ENCODE measurements at regions not wholly inside any gene's neighbourhood (a gene's known extent, or its start where the extent isn't known, plus 50 kb on each side); places are given as distances from the start of the nearest gene placed in this dataset.

DNA sequence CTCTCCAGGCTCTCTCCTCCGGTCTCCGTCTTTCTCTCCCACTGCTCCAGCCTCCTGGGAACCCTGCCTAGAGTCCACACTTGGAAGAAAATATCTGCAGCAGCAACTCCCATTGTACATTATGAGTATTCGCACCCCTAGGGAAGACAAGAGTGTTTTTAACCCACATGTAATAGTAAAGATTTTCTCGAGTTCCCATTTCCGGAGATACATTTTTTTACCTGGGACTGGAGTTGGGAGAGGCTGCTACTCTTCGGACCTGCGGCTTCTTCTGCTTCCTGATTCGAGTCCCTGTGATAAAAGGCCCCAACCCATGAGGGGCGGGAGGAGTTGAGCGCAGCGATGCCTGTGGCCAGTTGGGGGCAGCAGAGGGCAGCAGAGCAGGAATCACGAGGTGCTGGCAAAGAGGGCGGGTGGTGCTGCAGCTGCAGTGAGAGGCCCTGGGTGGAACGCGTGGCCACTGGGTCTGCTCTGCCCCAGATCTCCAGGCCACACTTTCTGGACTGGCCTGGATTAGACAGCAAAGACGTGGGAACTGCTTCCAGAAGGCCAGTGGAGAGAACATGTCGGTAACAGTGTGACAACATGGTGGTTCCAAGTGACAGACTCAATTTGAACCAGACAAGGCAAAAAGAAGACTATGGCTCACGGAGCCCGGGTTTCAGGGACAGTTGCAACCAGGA is 221.0 kb upstream of the CSF3R start:
- H3K9me3 ChIP-seq (ENCODE audit: insufficient read depth, low read length), result no peaks in the 10 kb centered on the region
- peak overlapping the region; percentile 89; the same call in 1 of the 2 replicates for H2AFZ ChIP-seq (ENCODE audit: low read depth, low read length)
- H3K36me3 ChIP-seq (replicated peaks; ENCODE audit: low read depth, low read length), result no peaks in the 10 kb centered on the region
- H3K27ac ChIP-seq (ENCODE audit: low read length), result no peak overlapping the region
- peaks cover 3% of the 10 kb centered on the region; the same call in 1 of the 2 replicates for H3K4me1 ChIP-seq (ENCODE audit: low read length)
- H3K4me2 ChIP-seq (ENCODE audit: low read length), result peak overlapping the region; percentile 62
- H3K79me2 ChIP-seq (ENCODE audit: low read length), result no peaks in the 10 kb centered on the region
- H3K27me3 ChIP-seq (ENCODE audit: low read depth, low read length), result peaks cover 3% of the 10 kb centered on the region; the same call in 1 of the 2 replicates
- no peak overlapping the region for H3K4me3 ChIP-seq (ENCODE audit: low read length)
- no peak overlapping the region for H3K9ac ChIP-seq (ENCODE audit: low read length)
- no peaks in the 10 kb centered on the region for H4K20me1 ChIP-seq (ENCODE audit: insufficient read depth, low read length)
- no peak for TF ChIP-seq EZH2phosphoT487 (IDR thresholded peaks at IDR 0.05; ENCODE audit: low read depth)
- TF ChIP-seq, protein P1, sequence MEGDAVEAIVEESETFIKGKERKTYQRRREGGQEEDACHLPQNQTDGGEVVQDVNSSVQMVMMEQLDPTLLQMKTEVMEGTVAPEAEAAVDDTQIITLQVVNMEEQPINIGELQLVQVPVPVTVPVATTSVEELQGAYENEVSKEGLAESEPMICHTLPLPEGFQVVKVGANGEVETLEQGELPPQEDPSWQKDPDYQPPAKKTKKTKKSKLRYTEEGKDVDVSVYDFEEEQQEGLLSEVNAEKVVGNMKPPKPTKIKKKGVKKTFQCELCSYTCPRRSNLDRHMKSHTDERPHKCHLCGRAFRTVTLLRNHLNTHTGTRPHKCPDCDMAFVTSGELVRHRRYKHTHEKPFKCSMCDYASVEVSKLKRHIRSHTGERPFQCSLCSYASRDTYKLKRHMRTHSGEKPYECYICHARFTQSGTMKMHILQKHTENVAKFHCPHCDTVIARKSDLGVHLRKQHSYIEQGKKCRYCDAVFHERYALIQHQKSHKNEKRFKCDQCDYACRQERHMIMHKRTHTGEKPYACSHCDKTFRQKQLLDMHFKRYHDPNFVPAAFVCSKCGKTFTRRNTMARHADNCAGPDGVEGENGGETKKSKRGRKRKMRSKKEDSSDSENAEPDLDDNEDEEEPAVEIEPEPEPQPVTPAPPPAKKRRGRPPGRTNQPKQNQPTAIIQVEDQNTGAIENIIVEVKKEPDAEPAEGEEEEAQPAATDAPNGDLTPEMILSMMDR (IDR thresholded peaks at IDR 0.05; ENCODE audit: low read depth, low read length), result peak; percentile 72

DNA sequence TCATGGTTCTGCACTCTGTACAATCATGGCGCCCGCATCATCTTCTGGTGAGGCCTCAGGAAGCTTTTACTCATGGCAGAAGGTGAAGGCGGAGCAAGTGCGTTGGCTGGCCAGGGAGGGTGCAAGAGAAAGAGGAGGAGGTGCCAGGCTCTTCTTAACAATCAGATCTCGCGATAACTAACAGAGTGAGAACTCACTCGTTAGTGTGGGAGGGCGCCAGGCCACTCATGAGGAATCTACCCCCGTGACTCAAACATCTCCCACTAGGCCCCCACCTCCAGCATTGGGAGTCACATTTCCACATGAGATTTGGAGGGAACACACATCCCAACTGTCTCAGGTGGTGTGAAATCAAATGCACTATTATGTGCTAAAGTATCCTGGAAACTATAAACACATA is 220.2 kb upstream of the CSF3R start:
- no peak overlapping the region for H3K4me2 ChIP-seq (ENCODE audit: low read length)
- H2AFZ ChIP-seq (ENCODE audit: low read depth, low read length), result no peak overlapping the region
- peaks cover 6% of the 10 kb centered on the region; the same call in 1 of the 2 replicates for H3K27me3 ChIP-seq (ENCODE audit: low read depth, low read length)
- H3K9me3 ChIP-seq (ENCODE audit: insufficient read depth, low read length), result no peaks in the 10 kb centered on the region
- peaks cover 3% of the 10 kb centered on the region; the same call in 1 of the 2 replicates for H3K4me1 ChIP-seq (ENCODE audit: low read length)
- H3K27ac ChIP-seq (ENCODE audit: low read length), result no peak overlapping the region
- no peak overlapping the region for H3K4me3 ChIP-seq (ENCODE audit: low read length)
- H3K36me3 ChIP-seq (replicated peaks; ENCODE audit: low read depth, low read length), result no peaks in the 10 kb centered on the region
- H4K20me1 ChIP-seq (ENCODE audit: insufficient read depth, low read length), result no peaks in the 10 kb centered on the region
- H3K9ac ChIP-seq (ENCODE audit: low read length), result no peak overlapping the region
- TF ChIP-seq, protein P1 (IDR thresholded peaks at IDR 0.05; ENCODE audit: low read depth, low read length), result no peak
- TF ChIP-seq EZH2phosphoT487 (IDR thresholded peaks at IDR 0.05; ENCODE audit: low read depth), result no peak
- no peaks in the 10 kb centered on the region for H3K79me2 ChIP-seq (ENCODE audit: low read length)

GRCh38 chr1:36699113-36699911 is 216.6 kb upstream of the CSF3R start:
- Histone ChIP-seq H3K9me3 (ENCODE audit: insufficient read depth, low read length) (no peaks in the 10 kb centered on the region), H3K9ac (ENCODE audit: low read length) (no peak overlapping the region), H2AFZ (ENCODE audit: low read depth, low read length) (no peak overlapping the region), H3K36me3 (replicated peaks; ENCODE audit: low read depth, low read length) (no peaks in the 10 kb centered on the region), H3K79me2 (ENCODE audit: low read length) (no peaks in the 10 kb centered on the region), H3K4me3 (ENCODE audit: low read length) (no peak overlapping the region), H3K27ac (ENCODE audit: low read length) (no peak overlapping the region), H3K4me1 (ENCODE audit: low read length) (peaks cover 3% of the 10 kb centered on the region; the same call in 1 of the 2 replicates), H3K27me3 (ENCODE audit: low read depth, low read length) (peaks cover 6% of the 10 kb centered on the region; the same call in 1 of the 2 replicates), H4K20me1 (ENCODE audit: insufficient read depth, low read length) (no peaks in the 10 kb centered on the region), H3K4me2 (ENCODE audit: low read length) (no peak overlapping the region)
- TF ChIP-seq EZH2phosphoT487 (IDR thresholded peaks at IDR 0.05; ENCODE audit: low read depth), result no peak
- TF ChIP-seq, protein P1 (IDR thresholded peaks at IDR 0.05; ENCODE audit: low read depth, low read length), result no peak
